ENCODE measurements at regions not wholly inside any gene's neighbourhood (a gene's known extent, or its start where the extent isn't known, plus 50 kb on each side); places are given as distances from the start of the nearest gene placed in this dataset.
"Not testable (repeated sequence)": the region's sequence is repeated elsewhere in the genome, so short reads cannot be mapped to it uniquely, and the experiment has no call there.

DNA sequence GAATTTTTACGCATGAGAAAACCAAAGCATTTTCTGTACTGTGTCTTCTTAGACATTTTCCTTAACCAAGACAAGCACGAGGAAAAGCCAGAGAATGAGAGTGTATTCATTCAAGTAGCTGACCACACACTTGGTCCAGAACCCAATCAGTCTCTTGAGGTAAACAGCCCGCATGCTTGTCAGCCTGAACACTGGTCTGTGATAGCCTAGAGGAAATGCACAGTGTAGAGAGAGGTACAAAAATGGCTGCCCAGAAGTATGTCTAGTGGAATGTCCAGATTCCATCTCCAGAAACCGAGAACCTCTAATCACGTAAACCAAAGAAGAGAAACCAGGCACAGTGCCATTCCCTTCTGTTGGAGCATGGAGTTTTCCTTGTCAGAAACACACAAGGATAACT, 80.0 kb upstream of the SNX2 start:
- TF ChIP-seq POLR2A (IDR thresholded peaks at IDR 0.05) (no peak), CTCF (IDR thresholded peaks at IDR 0.05) (no peak)
- 91 to 92% methylated on average over 5 of the region's 5 CpGs for WGBS, 2 donors
- no peak overlapping the region for H3K4me3 ChIP-seq (ENCODE audit: low read depth, poor library complexity, severe bottlenecking)
- no peak for DNase-seq (ENCODE audit: low spot score in 2 of 2)
- intact Hi-C loops (cut with DNase I; ENCODE audit: low total_unique reads) = no loop called here

DNA sequence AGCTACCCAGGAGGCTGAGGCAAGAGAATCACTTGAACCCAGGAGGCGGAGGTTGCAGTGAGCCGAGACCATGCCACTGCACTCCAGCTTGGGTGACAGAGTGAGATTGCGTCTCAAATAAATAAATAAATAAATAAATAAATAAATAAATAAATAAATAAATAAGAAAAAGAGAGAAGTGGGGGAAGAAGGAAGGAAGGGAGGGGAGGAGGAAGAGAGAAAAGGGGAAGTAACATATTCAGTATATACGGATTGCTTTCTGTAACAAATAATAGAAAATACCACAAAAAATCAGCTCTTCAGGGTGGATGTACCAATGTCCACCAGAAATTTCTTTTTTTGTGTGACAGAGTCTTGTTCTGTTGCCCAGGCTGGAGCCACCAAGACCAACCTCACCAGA, 78.1 kb upstream of the SNX2 start:
- intact Hi-C loops (cut with DNase I; ENCODE audit: low total_unique reads); H3K4me3 ChIP-seq (ENCODE audit: low read depth, poor library complexity, severe bottlenecking); DNase-seq (ENCODE audit: low spot score in 2 of 2): not testable (repeated sequence)
- 89 to 91% methylated on average over 4 of the region's 4 CpGs for WGBS, 2 donors

GRCh38 chr5:122697191-122697590, 77.7 kb upstream of the SNX2 start:
- no peak for DNase-seq (ENCODE audit: low spot score in 2 of 2)
- 87% methylated on average over 2 of the region's 2 CpGs for WGBS, 2 donors
- TF ChIP-seq POLR2A (IDR thresholded peaks at IDR 0.05) (no peak), CTCF (IDR thresholded peaks at IDR 0.05) (no peak)
- no peak overlapping the region for H3K4me3 ChIP-seq (ENCODE audit: low read depth, poor library complexity, severe bottlenecking)
- intact Hi-C loops (cut with DNase I; ENCODE audit: low total_unique reads) = no loop called here

- intact Hi-C loops (cut with DNase I; ENCODE audit: low total_unique reads) = no loop called here
- H3K4me3 ChIP-seq (ENCODE audit: low read depth, poor library complexity, severe bottlenecking) = no peak overlapping the region
- 79 to 83% methylated on average over 2 of the region's 2 CpGs for WGBS, 2 donors
- DNase-seq (ENCODE audit: low spot score in 2 of 2) = no peak
- no peak for TF ChIP-seq CTCF (IDR thresholded peaks at IDR 0.05)
- no peak for TF ChIP-seq POLR2A (IDR thresholded peaks at IDR 0.05)
These were observed 75.7 kb upstream of the SNX2 start for GRCh38 chr5:122699201-122699600.

- intact Hi-C loops (cut with DNase I; ENCODE audit: low total_unique reads) = loop anchor here (5.0 to 10.0 kb wide), 2 partner anchors 145 to 913 kb away; partner anchors contain the start of gene SNX24
- TF ChIP-seq POLR2A (IDR thresholded peaks at IDR 0.05) (no peak), CTCF (IDR thresholded peaks at IDR 0.05) (no peak)
- DNase-seq (ENCODE audit: low spot score in 2 of 2) = no peak
- 82 to 88% methylated on average over 8 of the region's 8 CpGs for WGBS, 2 donors
- no peak overlapping the region for H3K4me3 ChIP-seq (ENCODE audit: low read depth, poor library complexity, severe bottlenecking)
These were observed 73.0 kb upstream of the SNX2 start for GRCh38 chr5:122701640-122702523.

DNA sequence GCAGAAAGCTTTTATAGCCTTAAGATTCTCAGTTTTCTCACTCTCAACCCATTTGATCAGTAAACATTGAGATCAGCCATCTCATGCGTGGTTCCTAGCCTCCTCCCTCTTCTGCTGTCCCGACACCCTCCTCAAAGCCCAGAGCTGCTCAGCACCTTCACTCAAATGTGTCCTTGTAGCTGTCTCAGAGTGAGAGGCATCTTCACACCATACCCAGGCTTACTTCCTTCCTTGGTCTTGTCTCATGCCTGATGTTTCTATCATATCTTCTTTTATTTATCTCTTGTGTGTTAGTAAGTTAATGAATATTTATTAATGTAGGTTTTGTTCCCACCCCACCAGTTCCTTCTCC, 72.4 kb upstream of the SNX2 start:
- no peak overlapping the region for H3K4me3 ChIP-seq (ENCODE audit: low read depth, poor library complexity, severe bottlenecking)
- intact Hi-C loops (cut with DNase I; ENCODE audit: low total_unique reads) = loop anchor here (5.0 to 10.0 kb wide), 2 partner anchors 145 to 912 kb away; partner anchors contain the start of gene SNX24
- TF ChIP-seq POLR2A (IDR thresholded peaks at IDR 0.05) = no peak
- TF ChIP-seq CTCF (IDR thresholded peaks at IDR 0.05) = no peak
- WGBS, 2 donors = 94 to 98% methylated on average over 2 of the region's 2 CpGs
- DNase-seq (ENCODE audit: low spot score in 2 of 2) = no peak
